Upper lobe of left lung (tissue), 6 donors: ENCODE measurements at regions not wholly inside any gene's neighbourhood (a gene's known extent, or its start where the extent isn't known, plus 50 kb on each side); places are given as distances from the start of the nearest gene placed in this dataset.

Experiments
- ATAC-seq, 2 donors: fragments of 200-7000 bp; cut with Tn5 transposase; one replicate each; pipeline ENCODE4 v1.9.1; 2022; ENCODE audit warnings: mild to moderate bottlenecking in 2 of 2, moderate library complexity in 2 of 2; ENCODE audit not compliant: low FRiP score in 2 of 2
- DNase-seq, 2 donors: peaks; one replicate each; pipeline ENCODE4 v3.0.0-alpha.2; 2019 to 2020
- H3K27ac ChIP-seq, 4 donors: fragments of 200-600 bp; sonication (generic); one replicate each; pipeline ENCODE4 v1.5.1; 2016 to 2019
- H3K27me3 ChIP-seq, 4 donors: fragments of 200-600 bp; sonication (generic); one replicate each; pipeline ENCODE4 v1.5.1; 2017 to 2019
- H3K36me3 ChIP-seq, 4 donors: fragments of 200-600 bp; sonication (generic); one replicate each; pipeline ENCODE4 v1.5.1; 2016 to 2019
- H3K4me1 ChIP-seq, 4 donors: fragments of 200-600 bp; sonication (generic); one replicate each; pipeline ENCODE4 v1.5.1; 2018 to 2019
- H3K4me3 ChIP-seq, 4 donors: fragments of 200-600 bp; sonication (generic); one replicate each; pipeline ENCODE4 v1.5.1; 2017 to 2019; ENCODE audit warnings: mild to moderate bottlenecking in 2 of 4, moderate library complexity in 1 of 4
- H3K9me3 ChIP-seq, 4 donors: fragments of 200-600 bp; sonication (generic); one replicate each; pipeline ENCODE4 v1.5.1; 2018 to 2019
- CTCF ChIP-seq, 6 experiments: fragments of 450-650 bp in 4 of 6; fragments of 200-600 bp in 2 of 6; sonication (generic) in 2 of 6; IDR thresholded peaks; one replicate each; pipeline ENCODE4 v1.5.1; 2016 to 2019; ENCODE audit warnings: antibody characterized with exemption in 6 of 6
- EP300 ChIP-seq, 4 donors: sonication (generic); formaldehyde crosslinking; IDR thresholded peaks; one replicate each; pipeline ENCODE4 v1.5.1; 2017; ENCODE audit warnings: antibody characterized with exemption in 4 of 4, control low read depth in 2 of 4
- POLR2A ChIP-seq, 4 donors: fragments of 450-650 bp; IDR thresholded peaks; one replicate each; pipeline ENCODE4 v1.5.1; 2016 to 2017; ENCODE audit warnings: antibody characterized with exemption in 4 of 4, mild to moderate bottlenecking in 2 of 4
- POLR2AphosphoS5 ChIP-seq, 2 donors: sonication (generic); formaldehyde crosslinking; IDR thresholded peaks; one replicate each; pipeline ENCODE4 v1.5.1; 2017; ENCODE audit warnings: antibody characterized with exemption in 2 of 2
- whole genome bisulfite sequencing, 2 donors: methylation state at CpG; one replicate each; pipeline ENCODE4 v1.1.5; 2017 to 2018; 5-methylcytosine and 5-hydroxymethylcytosine counted together
- donor health status: DM: no; HTN: no; CAD: no; lungs with moderate emphysema.
- donor health status: DM: no; HTN: yes; CAD: no; lungs with severe emphysema.

GRCh38 chr22:42217752-42218280, 52.6 kb downstream of the TCF20 start:
- Histone ChIP-seq H3K9me3 (no peaks in the 10 kb centered on the region), H3K36me3 (peaks cover 10 to 25% (median 24%) of the 10 kb centered on the region in 4 donors), H3K27ac (no peak overlapping the region), H3K4me3 (no peak overlapping the region), H3K4me1 (peaks cover 5 to 22% (median 7%) of the 10 kb centered on the region in 4 donors), H3K27me3 (no peaks in the 10 kb centered on the region)
- 75 to 85% methylated on average over 4 of the region's 4 CpGs for WGBS, 2 donors
- no peak for TF ChIP-seq POLR2AphosphoS5 (IDR thresholded peaks at IDR 0.05)
- no peak for TF ChIP-seq CTCF (IDR thresholded peaks at IDR 0.05)
- TF ChIP-seq POLR2A (IDR thresholded peaks at IDR 0.05), result no peak
- TF ChIP-seq EP300 (IDR thresholded peaks at IDR 0.05), result no peak
- no peak for ATAC-seq
- no peak for DNase-seq

GRCh38 chr22:42217019-42217751, 53.3 kb downstream of the TCF20 start:
- H3K4me3 ChIP-seq, result no peak overlapping the region
- no peaks in the 10 kb centered on the region for H3K27me3 ChIP-seq
- TF ChIP-seq CTCF (IDR thresholded peaks at IDR 0.05), result no peak
- TF ChIP-seq POLR2AphosphoS5 (IDR thresholded peaks at IDR 0.05), result no peak
- no peak for TF ChIP-seq EP300 (IDR thresholded peaks at IDR 0.05)
- TF ChIP-seq POLR2A (IDR thresholded peaks at IDR 0.05), result no peak
- DNase-seq (no peak), ATAC-seq (no peak)
- no peaks in the 10 kb centered on the region for H3K9me3 ChIP-seq
- H3K4me1 ChIP-seq, result peaks cover 0 to 17% (median 3%) of the 10 kb centered on the region in 4 donors
- 75 to 80% methylated on average over 3 of the region's 3 CpGs for WGBS, 2 donors
- H3K36me3 ChIP-seq, result peaks cover 12 to 31% (median 29%) of the 10 kb centered on the region in 4 donors
- H3K27ac ChIP-seq, result no peak overlapping the region

- Histone ChIP-seq H3K9me3 (no peaks in the 10 kb centered on the region), H3K36me3 (peaks cover 19 to 55% (median 52%) of the 10 kb centered on the region in 4 donors), H3K27me3 (no peaks in the 10 kb centered on the region), H3K4me1 (peaks cover 0 to 14% (median 3%) of the 10 kb centered on the region in 4 donors), H3K27ac (no peak overlapping the region), H3K4me3 (no peak overlapping the region)
- TF ChIP-seq POLR2AphosphoS5 (IDR thresholded peaks at IDR 0.05), result no peak
- no peak for TF ChIP-seq CTCF (IDR thresholded peaks at IDR 0.05)
- TF ChIP-seq POLR2A (IDR thresholded peaks at IDR 0.05), result no peak
- TF ChIP-seq EP300 (IDR thresholded peaks at IDR 0.05), result no peak
- ATAC-seq (no peak), DNase-seq (peak in 1 of 2 donors; percentile 33)
- 91 to 95% methylated on average over 7 to 15 of the region's 15 CpGs for WGBS, 2 donors
These were observed 55.6 kb downstream of the TCF20 start for GRCh38 chr22:42214633-42215415.

GRCh38 chr22:42208362-42208761, 62.1 kb downstream of the TCF20 start:
- Histone ChIP-seq H3K4me1 (no peaks in the 10 kb centered on the region), H3K9me3 (no peaks in the 10 kb centered on the region), H3K4me3 (no peak overlapping the region), H3K27me3 (no peaks in the 10 kb centered on the region), H3K27ac (no peak overlapping the region), H3K36me3 (peaks cover 13 to 40% (median 37%) of the 10 kb centered on the region in 4 donors)
- no peak for DNase-seq
- ATAC-seq, result no peak
- 77 to 92% methylated on average over 4 of the region's 4 CpGs for WGBS, 2 donors
- TF ChIP-seq CTCF (IDR thresholded peaks at IDR 0.05), result no peak
- no peak for TF ChIP-seq EP300 (IDR thresholded peaks at IDR 0.05)
- TF ChIP-seq POLR2AphosphoS5 (IDR thresholded peaks at IDR 0.05), result no peak
- no peak for TF ChIP-seq POLR2A (IDR thresholded peaks at IDR 0.05)
